ENCODE measurements at regions not wholly inside any gene's neighbourhood (a gene's known extent, or its start where the extent isn't known, plus 50 kb on each side); places are given as distances from the start of the nearest gene placed in this dataset.

GRCh38 chr15:87322265-87322664, 934.3 kb downstream of the NTRK3 start:
- in situ Hi-C loops (cut with HindIII; ENCODE audit: low pct_unique_long_range_greater_than_20kb, low sequenced_read_pairs), result no loop called here
- no peak for DNase-seq (ENCODE audit: low read depth)

GRCh38 chr15:87317900-87318299, 938.6 kb downstream of the NTRK3 start:
- in situ Hi-C loops (cut with HindIII; ENCODE audit: low pct_unique_long_range_greater_than_20kb, low sequenced_read_pairs), result no loop called here
- DNase-seq (ENCODE audit: low read depth), result no peak

GRCh38 chr15:87312221-87312620, 944.3 kb downstream of the NTRK3 start:
- in situ Hi-C loops (cut with HindIII; ENCODE audit: low pct_unique_long_range_greater_than_20kb, low sequenced_read_pairs), result no loop called here
- no peak for DNase-seq (ENCODE audit: low read depth)

GRCh38 chr15:87300146-87300545, 956.4 kb downstream of the NTRK3 start:
- DNase-seq (ENCODE audit: low read depth), result no peak
- in situ Hi-C loops (cut with HindIII; ENCODE audit: low pct_unique_long_range_greater_than_20kb, low sequenced_read_pairs), result no loop called here

GRCh38 chr15:87294854-87295253, 961.7 kb downstream of the NTRK3 start:
- in situ Hi-C loops (cut with HindIII; ENCODE audit: low pct_unique_long_range_greater_than_20kb, low sequenced_read_pairs), result no loop called here
- DNase-seq (ENCODE audit: low read depth), result no peak

GRCh38 chr15:87293031-87293430, 963.5 kb downstream of the NTRK3 start:
- no peak for DNase-seq (ENCODE audit: low read depth)
- in situ Hi-C loops (cut with HindIII; ENCODE audit: low pct_unique_long_range_greater_than_20kb, low sequenced_read_pairs), result no loop called here

GRCh38 chr15:87287156-87287555, 969.4 kb downstream of the NTRK3 start:
- in situ Hi-C loops (cut with HindIII; ENCODE audit: low pct_unique_long_range_greater_than_20kb, low sequenced_read_pairs), result no loop called here
- no peak for DNase-seq (ENCODE audit: low read depth)

GRCh38 chr15:87269566-87269965, 987.0 kb downstream of the NTRK3 start:
- DNase-seq (ENCODE audit: low read depth), result no peak
- in situ Hi-C loops (cut with HindIII; ENCODE audit: low pct_unique_long_range_greater_than_20kb, low sequenced_read_pairs), result no loop called here

GRCh38 chr15:87268675-87269074, 987.9 kb downstream of the NTRK3 start:
- in situ Hi-C loops (cut with HindIII; ENCODE audit: low pct_unique_long_range_greater_than_20kb, low sequenced_read_pairs), result no loop called here
- DNase-seq (ENCODE audit: low read depth), result no peak

- no peak for DNase-seq (ENCODE audit: low read depth)
- in situ Hi-C loops (cut with HindIII; ENCODE audit: low pct_unique_long_range_greater_than_20kb, low sequenced_read_pairs), result no loop called here
Measured at GRCh38 chr15:87267798-87268197, 988.7 kb downstream of the NTRK3 start.

- DNase-seq (ENCODE audit: low read depth), result no peak
- in situ Hi-C loops (cut with HindIII; ENCODE audit: low pct_unique_long_range_greater_than_20kb, low sequenced_read_pairs), result no loop called here
Measured at GRCh38 chr15:87263871-87264270, 992.7 kb downstream of the NTRK3 start.

- in situ Hi-C loops (cut with HindIII; ENCODE audit: low pct_unique_long_range_greater_than_20kb, low sequenced_read_pairs), result no loop called here
- no peak for DNase-seq (ENCODE audit: low read depth)
Measured at GRCh38 chr15:87263296-87263695, 993.2 kb downstream of the NTRK3 start.

- in situ Hi-C loops (cut with HindIII; ENCODE audit: low pct_unique_long_range_greater_than_20kb, low sequenced_read_pairs), result no loop called here
Measured at GRCh38 chr15:87245592-87245991, 1010.9 kb downstream of the NTRK3 start.

GRCh38 chr15:87243474-87243873, 1013.1 kb downstream of the NTRK3 start:
- in situ Hi-C loops (cut with HindIII; ENCODE audit: low pct_unique_long_range_greater_than_20kb, low sequenced_read_pairs), result no loop called here
- DNase-seq (ENCODE audit: low read depth), result no peak

More at GRCh38 chr15:87245592-87245991, 1010.9 kb downstream of the NTRK3 start:
- DNase-seq (ENCODE audit: low read depth), result no peak

GRCh38 chr15:87239582-87240230, 1016.8 kb downstream of the NTRK3 start:
- DNase-seq (ENCODE audit: low read depth), result no peak
- in situ Hi-C loops (cut with HindIII; ENCODE audit: low pct_unique_long_range_greater_than_20kb, low sequenced_read_pairs), result no loop called here

GRCh38 chr15:87238451-87239068, 1018.0 kb downstream of the NTRK3 start:
- in situ Hi-C loops (cut with HindIII; ENCODE audit: low pct_unique_long_range_greater_than_20kb, low sequenced_read_pairs), result no loop called here
- DNase-seq (ENCODE audit: low read depth), result no peak

- no peak for DNase-seq (ENCODE audit: low read depth)
- in situ Hi-C loops (cut with HindIII; ENCODE audit: low pct_unique_long_range_greater_than_20kb, low sequenced_read_pairs), result no loop called here
Measured at GRCh38 chr15:87228460-87228859, 1028.1 kb downstream of the NTRK3 start.

- DNase-seq (ENCODE audit: low read depth), result no peak
- in situ Hi-C loops (cut with HindIII; ENCODE audit: low pct_unique_long_range_greater_than_20kb, low sequenced_read_pairs), result no loop called here
Measured at GRCh38 chr15:87227846-87228245, 1028.7 kb downstream of the NTRK3 start.

- in situ Hi-C loops (cut with HindIII; ENCODE audit: low pct_unique_long_range_greater_than_20kb, low sequenced_read_pairs), result no loop called here
- DNase-seq (ENCODE audit: low read depth), result no peak
Measured at GRCh38 chr15:87225436-87225835, 1031.1 kb downstream of the NTRK3 start.

- no peak for DNase-seq (ENCODE audit: low read depth)
- in situ Hi-C loops (cut with HindIII; ENCODE audit: low pct_unique_long_range_greater_than_20kb, low sequenced_read_pairs), result no loop called here
Measured at GRCh38 chr15:87224404-87224803, 1032.1 kb downstream of the NTRK3 start.

Data from Caki2 (cell line).